Retinal pigment epithelial cell (primary cell): ENCODE measurements at regions not wholly inside any gene's neighbourhood (a gene's known extent, or its start where the extent isn't known, plus 50 kb on each side); places are given as distances from the start of the nearest gene placed in this dataset.

Experiments
- DNase-seq: peaks from one replicate; pipeline ENCODE4 v3.0.0-alpha.2; 2010; ENCODE audit warnings: low read depth
- H3K4me3 ChIP-seq: 2 replicates; pipeline ENCODE4 v1.5.1; 2011; ENCODE audit warnings: mild to moderate bottlenecking, low read length, control low read depth, moderate library complexity
- TF ChIP-seq, protein P1 (sequence below): conservative IDR thresholded peaks from 2 replicates; pipeline ENCODE4 v1.5.1; 2011; ENCODE audit warnings: low read depth, low read length, control low read depth, inconsistent platforms

DNA sequence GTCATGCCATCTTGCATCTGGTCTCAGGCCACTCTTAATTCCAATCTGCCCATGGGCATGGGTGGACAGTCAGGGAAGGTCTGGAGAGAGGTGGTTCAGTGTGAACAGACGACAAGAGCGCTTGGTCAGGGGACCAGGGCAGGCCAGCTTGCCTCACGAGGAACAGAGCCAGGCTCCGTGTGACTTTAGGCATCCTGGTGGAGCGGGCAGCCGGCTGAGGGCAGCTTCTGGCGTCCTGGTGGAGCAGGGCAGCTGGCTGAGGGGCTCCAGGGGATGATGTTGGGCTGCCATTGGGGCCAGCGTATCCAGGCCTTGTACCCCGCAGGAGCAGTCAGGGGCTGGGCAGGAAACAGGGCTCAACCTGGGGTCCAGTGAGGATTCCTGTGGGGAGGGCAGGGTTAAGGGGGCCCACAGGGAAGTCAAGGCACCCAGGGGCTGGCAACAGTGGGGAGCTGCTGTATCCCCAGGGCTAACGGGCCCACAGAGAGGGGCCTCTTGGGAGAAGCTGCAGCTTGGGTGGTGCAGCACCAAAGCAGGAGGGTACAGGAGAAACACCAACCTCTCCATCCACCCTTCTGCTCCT, 197.9 kb upstream of the TWIST2 start:
- TF ChIP-seq, protein P1, sequence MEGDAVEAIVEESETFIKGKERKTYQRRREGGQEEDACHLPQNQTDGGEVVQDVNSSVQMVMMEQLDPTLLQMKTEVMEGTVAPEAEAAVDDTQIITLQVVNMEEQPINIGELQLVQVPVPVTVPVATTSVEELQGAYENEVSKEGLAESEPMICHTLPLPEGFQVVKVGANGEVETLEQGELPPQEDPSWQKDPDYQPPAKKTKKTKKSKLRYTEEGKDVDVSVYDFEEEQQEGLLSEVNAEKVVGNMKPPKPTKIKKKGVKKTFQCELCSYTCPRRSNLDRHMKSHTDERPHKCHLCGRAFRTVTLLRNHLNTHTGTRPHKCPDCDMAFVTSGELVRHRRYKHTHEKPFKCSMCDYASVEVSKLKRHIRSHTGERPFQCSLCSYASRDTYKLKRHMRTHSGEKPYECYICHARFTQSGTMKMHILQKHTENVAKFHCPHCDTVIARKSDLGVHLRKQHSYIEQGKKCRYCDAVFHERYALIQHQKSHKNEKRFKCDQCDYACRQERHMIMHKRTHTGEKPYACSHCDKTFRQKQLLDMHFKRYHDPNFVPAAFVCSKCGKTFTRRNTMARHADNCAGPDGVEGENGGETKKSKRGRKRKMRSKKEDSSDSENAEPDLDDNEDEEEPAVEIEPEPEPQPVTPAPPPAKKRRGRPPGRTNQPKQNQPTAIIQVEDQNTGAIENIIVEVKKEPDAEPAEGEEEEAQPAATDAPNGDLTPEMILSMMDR, result no peak
- DNase-seq, result no peak
- no peak overlapping the region for H3K4me3 ChIP-seq

- TF ChIP-seq, protein P1, result no peak
- DNase-seq, result no peak
- no peak overlapping the region for H3K4me3 ChIP-seq
Observed at GRCh38 chr2:238650536-238650935, 197.3 kb upstream of the TWIST2 start.

GRCh38 chr2:238651306-238652052, 196.4 kb upstream of the TWIST2 start:
- TF ChIP-seq, protein P1, result no peak
- H3K4me3 ChIP-seq, result no peak overlapping the region
- DNase-seq, result no peak

- no peak for DNase-seq
- H3K4me3 ChIP-seq, result no peak overlapping the region
- TF ChIP-seq, protein P1, result no peak
Observed at GRCh38 chr2:238652053-238652770, 195.7 kb upstream of the TWIST2 start.

DNA sequence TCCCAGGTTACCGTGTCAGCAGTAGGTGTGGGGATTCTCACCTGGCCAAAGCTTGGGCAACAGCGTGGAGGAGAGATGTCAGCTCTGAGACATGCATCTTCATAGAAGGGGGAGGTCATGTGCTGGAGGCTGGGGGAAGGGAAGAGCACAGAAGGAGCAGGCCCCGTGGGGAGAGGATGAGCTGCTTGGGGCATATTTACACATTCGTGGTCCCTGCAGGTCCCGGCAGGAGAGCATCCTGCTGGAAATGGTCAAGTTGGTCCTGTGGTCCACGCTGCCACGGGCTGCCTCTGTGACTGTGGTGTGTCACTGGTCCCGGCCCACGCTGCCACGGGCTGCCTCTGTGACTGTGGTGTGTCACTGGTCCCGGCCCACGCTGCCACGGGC, 195.1 kb upstream of the TWIST2 start:
- no peak for DNase-seq
- TF ChIP-seq, protein P1, result no peak
- no peak overlapping the region for H3K4me3 ChIP-seq

DNA sequence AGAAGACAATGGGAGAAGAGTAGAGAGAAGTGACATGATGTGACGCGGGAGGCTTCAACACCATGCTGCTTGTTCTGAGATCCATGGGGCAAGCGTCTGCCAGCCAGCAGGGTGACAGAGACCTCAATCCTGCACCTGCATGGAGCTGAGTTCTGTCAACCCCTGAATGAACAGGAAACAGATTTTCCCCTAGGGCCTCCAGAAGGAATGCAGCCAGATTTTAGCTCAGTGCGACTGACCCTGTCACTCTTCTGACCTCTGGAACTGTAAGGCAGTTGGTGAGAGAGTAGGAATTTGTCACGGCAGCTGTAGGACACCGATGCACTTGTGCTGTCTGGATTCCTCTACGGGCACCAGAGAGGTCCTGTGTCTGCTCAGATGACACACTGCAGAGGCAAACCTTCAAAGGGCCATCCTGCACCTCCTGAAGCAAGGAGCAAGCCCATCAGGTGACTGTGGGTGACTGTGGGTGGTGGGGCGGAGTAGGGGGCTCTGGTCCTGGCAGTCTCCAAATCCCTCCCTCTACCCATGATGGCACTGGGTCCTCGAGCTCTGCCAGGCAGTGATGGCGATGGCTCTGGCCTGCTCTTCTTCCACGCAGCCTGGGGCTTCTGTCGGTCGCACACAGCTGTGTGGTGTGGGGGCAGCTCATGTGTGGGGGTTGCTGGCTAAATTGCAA, 194.3 kb upstream of the TWIST2 start:
- DNase-seq, result no peak
- H3K4me3 ChIP-seq, result no peak overlapping the region
- TF ChIP-seq, protein P1, result no peak
